ENCODE measurements at regions not wholly inside any gene's neighbourhood (a gene's known extent, or its start where the extent isn't known, plus 50 kb on each side); places are given as distances from the start of the nearest gene placed in this dataset.

- TF ChIP-seq, protein P1, sequence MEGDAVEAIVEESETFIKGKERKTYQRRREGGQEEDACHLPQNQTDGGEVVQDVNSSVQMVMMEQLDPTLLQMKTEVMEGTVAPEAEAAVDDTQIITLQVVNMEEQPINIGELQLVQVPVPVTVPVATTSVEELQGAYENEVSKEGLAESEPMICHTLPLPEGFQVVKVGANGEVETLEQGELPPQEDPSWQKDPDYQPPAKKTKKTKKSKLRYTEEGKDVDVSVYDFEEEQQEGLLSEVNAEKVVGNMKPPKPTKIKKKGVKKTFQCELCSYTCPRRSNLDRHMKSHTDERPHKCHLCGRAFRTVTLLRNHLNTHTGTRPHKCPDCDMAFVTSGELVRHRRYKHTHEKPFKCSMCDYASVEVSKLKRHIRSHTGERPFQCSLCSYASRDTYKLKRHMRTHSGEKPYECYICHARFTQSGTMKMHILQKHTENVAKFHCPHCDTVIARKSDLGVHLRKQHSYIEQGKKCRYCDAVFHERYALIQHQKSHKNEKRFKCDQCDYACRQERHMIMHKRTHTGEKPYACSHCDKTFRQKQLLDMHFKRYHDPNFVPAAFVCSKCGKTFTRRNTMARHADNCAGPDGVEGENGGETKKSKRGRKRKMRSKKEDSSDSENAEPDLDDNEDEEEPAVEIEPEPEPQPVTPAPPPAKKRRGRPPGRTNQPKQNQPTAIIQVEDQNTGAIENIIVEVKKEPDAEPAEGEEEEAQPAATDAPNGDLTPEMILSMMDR (IDR thresholded peaks at IDR 0.05) = no peak
- no peak for TF ChIP-seq CREB1 (CRISPR knock-in tag; IDR thresholded peaks at IDR 0.05)
Observed at GRCh38 chr11:133716602-133717001, 128.7 kb downstream of the SPATA19 start (continued).

DNA sequence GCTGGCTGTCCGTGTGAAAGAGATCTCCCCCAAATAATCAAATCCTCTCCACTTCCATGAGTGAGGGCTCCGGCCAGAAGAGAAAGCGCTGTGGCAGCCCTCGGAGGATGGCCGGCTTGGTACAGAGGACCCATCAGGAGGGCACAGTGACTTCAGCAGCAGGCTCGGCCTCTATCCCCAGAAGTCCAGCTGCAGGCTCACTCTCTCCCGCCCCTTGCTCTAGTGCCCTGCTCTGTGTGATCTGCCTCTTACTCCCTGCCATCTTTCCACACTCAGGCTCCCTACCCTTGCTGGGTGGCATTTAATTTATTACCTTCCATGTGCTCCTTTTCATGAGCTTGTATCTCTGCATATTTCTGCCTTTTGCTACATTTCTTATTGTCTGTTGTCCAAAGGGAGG is 129.7 kb downstream of the SPATA19 start:
- peaks cover 17% of the 10 kb centered on the region for H3K4me1 Mint-ChIP-seq
- no peaks in the 10 kb centered on the region for H3K36me3 Mint-ChIP-seq
- no peak overlapping the region for H3K27ac Mint-ChIP-seq
- ChIA-PET POLR2A (interaction anchor here (0.7 kb wide), 1 partner anchor 161 kb away, joined by 3 read pairs; no protein-coding TSS in a partner anchor), CTCF (interaction anchor here (1.0 to 1.5 kb wide), 4 partner anchors 11 to 637 kb away, joined by 3 to 6 read pairs (median 4); no protein-coding TSS in a partner anchor)
- no peak overlapping the region for H3K4me3 Mint-ChIP-seq
- ATAC-seq (no peak), DNase-seq (ENCODE audit: low spot score) (no peak)
- peaks cover 47% of the 10 kb centered on the region for H3K27me3 Mint-ChIP-seq (ENCODE audit: low read depth)
- TF ChIP-seq, protein P2, sequence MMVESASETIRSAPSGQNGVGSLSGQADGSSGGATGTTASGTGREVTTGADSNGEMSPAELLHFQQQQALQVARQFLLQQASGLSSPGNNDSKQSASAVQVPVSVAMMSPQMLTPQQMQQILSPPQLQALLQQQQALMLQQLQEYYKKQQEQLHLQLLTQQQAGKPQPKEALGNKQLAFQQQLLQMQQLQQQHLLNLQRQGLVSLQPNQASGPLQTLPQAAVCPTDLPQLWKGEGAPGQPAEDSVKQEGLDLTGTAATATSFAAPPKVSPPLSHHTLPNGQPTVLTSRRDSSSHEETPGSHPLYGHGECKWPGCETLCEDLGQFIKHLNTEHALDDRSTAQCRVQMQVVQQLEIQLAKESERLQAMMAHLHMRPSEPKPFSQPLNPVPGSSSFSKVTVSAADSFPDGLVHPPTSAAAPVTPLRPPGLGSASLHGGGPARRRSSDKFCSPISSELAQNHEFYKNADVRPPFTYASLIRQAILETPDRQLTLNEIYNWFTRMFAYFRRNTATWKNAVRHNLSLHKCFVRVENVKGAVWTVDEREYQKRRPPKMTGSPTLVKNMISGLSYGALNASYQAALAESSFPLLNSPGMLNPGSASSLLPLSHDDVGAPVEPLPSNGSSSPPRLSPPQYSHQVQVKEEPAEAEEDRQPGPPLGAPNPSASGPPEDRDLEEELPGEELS (CRISPR knock-in tag; IDR thresholded peaks at IDR 0.05) = no peak
- no peak for TF ChIP-seq NFE2L1 (CRISPR knock-in tag; IDR thresholded peaks at IDR 0.05)
- H3K9me3 Mint-ChIP-seq = no peaks in the 10 kb centered on the region

DNA sequence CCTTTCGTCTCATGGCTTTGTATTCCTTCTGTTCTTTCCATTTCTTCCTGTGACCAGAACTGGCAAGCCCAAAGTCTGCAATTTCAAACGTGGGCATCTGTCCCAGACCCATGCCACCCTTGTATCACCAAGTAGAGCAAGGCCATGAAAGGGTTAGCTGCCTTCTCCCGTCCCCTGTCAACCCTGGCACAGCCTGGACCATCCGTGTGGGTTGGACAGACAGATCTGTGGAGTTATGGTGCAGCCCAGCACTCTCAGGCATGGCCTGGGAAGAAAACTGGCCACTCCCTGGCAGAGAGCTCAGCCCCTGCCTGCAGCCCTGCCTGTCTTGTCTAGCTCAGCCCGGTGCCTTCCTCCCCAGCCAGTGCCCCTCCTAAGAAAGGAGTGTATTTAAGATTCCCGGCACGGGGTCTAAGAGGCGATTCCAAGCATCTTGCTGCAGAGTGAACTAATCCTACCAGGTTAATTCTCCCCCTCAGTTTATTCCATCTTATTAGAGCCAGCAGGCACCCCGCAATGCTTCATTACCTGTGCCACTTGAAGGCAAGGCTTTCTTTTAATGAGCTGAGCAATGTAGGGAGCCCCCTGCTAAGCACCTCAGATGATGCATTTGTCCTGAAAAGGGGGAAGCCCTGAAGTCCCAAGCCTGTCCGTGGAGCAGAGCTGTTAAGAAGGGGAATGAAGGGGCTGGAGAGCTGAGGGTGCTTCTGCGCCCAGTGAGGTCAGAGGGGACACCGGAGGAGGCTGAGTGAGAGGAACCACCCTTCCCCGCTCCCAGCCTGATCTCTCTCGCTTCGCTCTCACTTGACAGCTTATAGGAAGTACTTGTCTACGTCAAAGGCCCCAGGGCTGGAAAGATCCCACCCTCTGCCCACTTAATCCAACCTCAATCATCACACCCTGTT is 130.6 kb downstream of the SPATA19 start:
- Mint-ChIP-seq H3K9me3 (no peaks in the 10 kb centered on the region), H3K4me3 (no peak overlapping the region), H3K36me3 (no peaks in the 10 kb centered on the region), H3K27ac (no peak overlapping the region), H3K27me3 (ENCODE audit: low read depth) (peaks cover 47% of the 10 kb centered on the region), H3K4me1 (peaks cover 17% of the 10 kb centered on the region)
- TF ChIP-seq, protein P3, sequence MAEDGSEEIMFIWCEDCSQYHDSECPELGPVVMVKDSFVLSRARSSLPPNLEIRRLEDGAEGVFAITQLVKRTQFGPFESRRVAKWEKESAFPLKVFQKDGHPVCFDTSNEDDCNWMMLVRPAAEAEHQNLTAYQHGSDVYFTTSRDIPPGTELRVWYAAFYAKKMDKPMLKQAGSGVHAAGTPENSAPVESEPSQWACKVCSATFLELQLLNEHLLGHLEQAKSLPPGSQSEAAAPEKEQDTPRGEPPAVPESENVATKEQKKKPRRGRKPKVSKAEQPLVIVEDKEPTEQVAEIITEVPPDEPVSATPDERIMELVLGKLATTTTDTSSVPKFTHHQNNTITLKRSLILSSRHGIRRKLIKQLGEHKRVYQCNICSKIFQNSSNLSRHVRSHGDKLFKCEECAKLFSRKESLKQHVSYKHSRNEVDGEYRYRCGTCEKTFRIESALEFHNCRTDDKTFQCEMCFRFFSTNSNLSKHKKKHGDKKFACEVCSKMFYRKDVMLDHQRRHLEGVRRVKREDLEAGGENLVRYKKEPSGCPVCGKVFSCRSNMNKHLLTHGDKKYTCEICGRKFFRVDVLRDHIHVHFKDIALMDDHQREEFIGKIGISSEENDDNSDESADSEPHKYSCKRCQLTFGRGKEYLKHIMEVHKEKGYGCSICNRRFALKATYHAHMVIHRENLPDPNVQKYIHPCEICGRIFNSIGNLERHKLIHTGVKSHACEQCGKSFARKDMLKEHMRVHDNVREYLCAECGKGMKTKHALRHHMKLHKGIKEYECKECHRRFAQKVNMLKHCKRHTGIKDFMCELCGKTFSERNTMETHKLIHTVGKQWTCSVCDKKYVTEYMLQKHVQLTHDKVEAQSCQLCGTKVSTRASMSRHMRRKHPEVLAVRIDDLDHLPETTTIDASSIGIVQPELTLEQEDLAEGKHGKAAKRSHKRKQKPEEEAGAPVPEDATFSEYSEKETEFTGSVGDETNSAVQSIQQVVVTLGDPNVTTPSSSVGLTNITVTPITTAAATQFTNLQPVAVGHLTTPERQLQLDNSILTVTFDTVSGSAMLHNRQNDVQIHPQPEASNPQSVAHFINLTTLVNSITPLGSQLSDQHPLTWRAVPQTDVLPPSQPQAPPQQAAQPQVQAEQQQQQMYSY (CRISPR knock-in tag; IDR thresholded peaks at IDR 0.05) = no peak
- ChIA-PET CTCF (interaction anchor here (0.9 to 1.5 kb wide), 5 partner anchors 10 to 636 kb away, joined by 3 to 6 read pairs (median 3); no protein-coding TSS in a partner anchor), POLR2A (interaction anchor here (0.7 kb wide), 1 partner anchor 161 kb away, joined by 3 read pairs; no protein-coding TSS in a partner anchor)
- peak; percentile 11; the same call in 1 of the 2 replicates for ATAC-seq
- no peak for DNase-seq (ENCODE audit: low spot score)

DNA sequence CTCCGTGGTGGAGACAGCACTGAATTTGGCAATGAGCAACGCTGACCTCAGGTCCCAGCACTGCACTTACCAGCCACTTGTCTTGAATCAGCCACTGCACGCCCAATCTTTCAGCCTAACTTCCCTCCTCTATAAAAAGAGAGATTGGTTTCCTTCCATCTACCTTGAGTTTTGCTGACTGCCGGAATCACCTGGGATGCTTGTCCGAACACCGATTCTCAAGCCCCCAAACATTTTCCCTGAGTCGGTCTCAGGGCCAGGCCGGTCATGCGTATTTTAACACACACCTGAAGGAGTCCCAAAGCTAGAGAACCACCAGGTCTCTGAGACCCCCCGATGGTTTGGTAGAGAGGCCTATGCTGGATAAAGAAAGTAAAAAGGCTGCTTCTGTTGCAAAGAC is 131.5 kb downstream of the SPATA19 start:
- Mint-ChIP-seq H3K4me1 (peaks cover 17% of the 10 kb centered on the region), H3K4me3 (no peak overlapping the region), H3K27me3 (ENCODE audit: low read depth) (peaks cover 47% of the 10 kb centered on the region), H3K27ac (no peak overlapping the region), H3K9me3 (no peaks in the 10 kb centered on the region), H3K36me3 (no peaks in the 10 kb centered on the region)
- ATAC-seq (no peak), DNase-seq (ENCODE audit: low spot score) (no peak)
- ChIA-PET CTCF (interaction anchor here (1.3 kb wide), 1 partner anchor 138 kb away, joined by 3 read pairs; no protein-coding TSS in a partner anchor), POLR2A (no interaction called here)
- TF ChIP-seq ZNF263 (CRISPR knock-in tag; IDR thresholded peaks at IDR 0.05; ENCODE audit: low read depth) (no peak), JUN (CRISPR knock-in tag; IDR thresholded peaks at IDR 0.05) (no peak)
- TF ChIP-seq, protein P4, sequence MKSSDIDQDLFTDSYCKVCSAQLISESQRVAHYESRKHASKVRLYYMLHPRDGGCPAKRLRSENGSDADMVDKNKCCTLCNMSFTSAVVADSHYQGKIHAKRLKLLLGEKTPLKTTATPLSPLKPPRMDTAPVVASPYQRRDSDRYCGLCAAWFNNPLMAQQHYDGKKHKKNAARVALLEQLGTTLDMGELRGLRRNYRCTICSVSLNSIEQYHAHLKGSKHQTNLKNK (CRISPR knock-in tag; IDR thresholded peaks at IDR 0.05) = no peak
